ENCODE measurements at regions not wholly inside any gene's neighbourhood (a gene's known extent, or its start where the extent isn't known, plus 50 kb on each side); places are given as distances from the start of the nearest gene placed in this dataset.

DNA sequence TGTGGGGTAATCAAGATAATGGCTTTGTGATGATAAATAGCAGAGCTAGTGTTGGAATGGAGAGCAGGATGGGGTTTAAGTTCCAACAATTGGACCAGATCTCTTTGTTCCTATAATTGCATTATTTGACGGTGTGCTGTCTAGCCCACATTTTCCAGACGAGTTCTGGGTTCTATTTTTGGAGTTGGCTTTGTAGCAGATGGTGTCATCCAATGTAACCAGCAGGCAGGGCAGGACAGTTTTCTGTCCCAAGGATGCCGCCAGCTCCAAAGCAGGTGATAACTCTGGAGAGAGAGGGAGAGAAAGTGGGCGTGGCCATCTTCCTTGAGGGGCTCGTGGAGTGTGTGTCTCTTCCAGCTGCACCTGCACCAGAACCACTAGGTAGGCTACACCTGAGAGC is 251.3 kb downstream of the KIF4B start:
- TF ChIP-seq, protein P1, sequence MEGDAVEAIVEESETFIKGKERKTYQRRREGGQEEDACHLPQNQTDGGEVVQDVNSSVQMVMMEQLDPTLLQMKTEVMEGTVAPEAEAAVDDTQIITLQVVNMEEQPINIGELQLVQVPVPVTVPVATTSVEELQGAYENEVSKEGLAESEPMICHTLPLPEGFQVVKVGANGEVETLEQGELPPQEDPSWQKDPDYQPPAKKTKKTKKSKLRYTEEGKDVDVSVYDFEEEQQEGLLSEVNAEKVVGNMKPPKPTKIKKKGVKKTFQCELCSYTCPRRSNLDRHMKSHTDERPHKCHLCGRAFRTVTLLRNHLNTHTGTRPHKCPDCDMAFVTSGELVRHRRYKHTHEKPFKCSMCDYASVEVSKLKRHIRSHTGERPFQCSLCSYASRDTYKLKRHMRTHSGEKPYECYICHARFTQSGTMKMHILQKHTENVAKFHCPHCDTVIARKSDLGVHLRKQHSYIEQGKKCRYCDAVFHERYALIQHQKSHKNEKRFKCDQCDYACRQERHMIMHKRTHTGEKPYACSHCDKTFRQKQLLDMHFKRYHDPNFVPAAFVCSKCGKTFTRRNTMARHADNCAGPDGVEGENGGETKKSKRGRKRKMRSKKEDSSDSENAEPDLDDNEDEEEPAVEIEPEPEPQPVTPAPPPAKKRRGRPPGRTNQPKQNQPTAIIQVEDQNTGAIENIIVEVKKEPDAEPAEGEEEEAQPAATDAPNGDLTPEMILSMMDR (conservative IDR thresholded peaks at IDR 0.05), result no peak
- TF ChIP-seq EZH2 (IDR thresholded peaks at IDR 0.05; ENCODE audit: low read depth), result no peak

Measured in PC-9 (cell line).